Vagina (tissue), 2 donors: ENCODE measurements at regions not wholly inside any gene's neighbourhood (a gene's known extent, or its start where the extent isn't known, plus 50 kb on each side); places are given as distances from the start of the nearest gene placed in this dataset.

Experiments
- CTCF ChIP-seq, 3 experiments: fragments of 450-650 bp in 2 of 3; fragments of 200-600 bp in 1 of 3; sonication (generic) in 1 of 3; IDR thresholded peaks; one replicate each; pipeline ENCODE4 v1.5.1; 2017 to 2019; ENCODE audit warnings: antibody characterized with exemption in 3 of 3, mild to moderate bottlenecking in 2 of 3, moderate library complexity in 2 of 3
- POLR2A ChIP-seq, 2 donors: fragments of 450-650 bp; IDR thresholded peaks; one replicate each; pipeline ENCODE4 v1.6.1; 2017; ENCODE audit warnings: antibody characterized with exemption in 2 of 2, mild to moderate bottlenecking in 2 of 2, moderate library complexity in 2 of 2

GRCh38 chr7:106791526-106791925, 73.6 kb upstream of the PIK3CG start:
- TF ChIP-seq CTCF (IDR thresholded peaks at IDR 0.05) (no peak), POLR2A (IDR thresholded peaks at IDR 0.05) (no peak)
